Renal pelvis (tissue), 1 donor: ENCODE measurements at regions not wholly inside any gene's neighbourhood (a gene's known extent, or its start where the extent isn't known, plus 50 kb on each side); places are given as distances from the start of the nearest gene placed in this dataset.

Experiments
- DNase-seq: peaks from one replicate; pipeline ENCODE4 v3.0.0-alpha.2; 2013

DNA sequence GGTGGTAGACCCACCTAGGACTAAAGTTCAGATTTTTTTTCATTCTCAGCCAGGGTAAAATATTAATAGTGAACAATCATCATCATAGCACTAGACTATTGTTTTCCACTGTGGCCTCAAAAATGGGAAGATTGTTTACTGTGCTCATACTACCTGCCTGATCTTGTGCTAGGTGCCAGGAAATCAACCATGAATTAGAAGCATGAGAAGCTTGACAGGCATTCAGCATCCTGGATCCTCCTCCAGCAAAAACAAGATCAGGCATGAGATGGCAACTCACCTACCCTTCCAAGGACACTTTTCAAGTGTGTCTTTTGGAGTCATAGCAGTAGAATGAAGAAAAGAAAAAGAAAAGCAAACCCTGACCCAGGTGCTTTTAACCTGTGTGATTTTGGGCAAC, 174.2 kb downstream of the CYLD start:
- no peak for DNase-seq

DNA sequence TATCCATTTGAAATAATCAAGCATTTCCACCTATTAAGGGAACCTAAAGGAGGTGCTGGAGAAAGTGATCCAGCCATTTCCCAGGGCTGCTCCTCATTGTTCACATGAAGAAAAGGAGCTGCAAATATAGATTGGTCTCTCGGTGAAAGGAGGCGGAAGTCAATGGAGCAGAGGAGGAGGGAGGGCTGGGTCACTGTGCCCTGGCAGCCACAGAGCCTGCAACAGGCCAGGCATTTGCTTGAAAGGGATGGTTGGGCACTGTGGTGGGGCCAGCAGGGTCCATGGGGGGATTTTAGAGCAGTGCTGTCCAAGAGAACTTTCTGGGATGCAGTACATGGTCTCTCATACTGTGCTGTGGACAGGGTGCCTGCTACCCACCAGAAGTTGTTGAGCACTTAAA, 173.2 kb downstream of the CYLD start:
- no peak for DNase-seq

DNA sequence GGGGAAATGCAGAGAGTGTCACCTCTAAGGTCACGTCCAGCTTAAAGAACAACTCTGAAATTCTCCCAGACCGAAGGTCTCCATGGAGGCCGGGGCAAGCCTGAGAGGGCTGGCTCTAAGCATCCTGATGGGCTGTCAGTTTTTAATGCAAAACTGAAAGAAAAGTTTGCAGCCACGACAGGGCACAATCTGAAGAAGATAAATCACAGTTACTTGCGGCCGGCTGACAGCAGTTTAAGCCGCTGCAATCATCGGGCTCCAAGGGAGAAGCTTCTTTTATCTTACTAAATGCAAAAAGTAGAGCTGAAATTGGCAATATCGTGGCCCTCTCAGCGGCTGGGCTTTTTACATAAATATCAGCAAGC, 168.8 kb downstream of the CYLD start:
- no peak for DNase-seq

- no peak for DNase-seq
These were observed 168.2 kb downstream of the CYLD start for GRCh38 chr16:50909831-50910735.

DNA sequence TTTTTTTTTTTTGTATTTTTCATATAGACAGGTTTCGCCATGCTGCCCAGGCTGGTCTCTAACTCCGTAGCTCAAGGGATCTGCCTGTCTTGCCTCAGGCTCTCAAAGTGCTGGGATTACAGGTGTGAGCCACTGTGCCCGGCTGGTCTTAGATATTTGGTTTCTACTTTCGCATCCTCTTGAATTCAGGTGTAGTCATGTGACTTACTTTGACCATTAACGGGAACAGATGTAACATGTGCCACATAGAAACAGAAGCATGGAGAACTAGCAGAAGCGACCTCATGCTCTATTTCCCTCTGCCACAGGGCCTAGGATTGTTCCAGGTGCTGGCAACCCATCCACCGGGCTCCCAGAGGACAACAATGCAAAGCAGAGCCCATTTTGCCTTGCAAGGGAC, 166.6 kb downstream of the CYLD start:
- no peak for DNase-seq

DNA sequence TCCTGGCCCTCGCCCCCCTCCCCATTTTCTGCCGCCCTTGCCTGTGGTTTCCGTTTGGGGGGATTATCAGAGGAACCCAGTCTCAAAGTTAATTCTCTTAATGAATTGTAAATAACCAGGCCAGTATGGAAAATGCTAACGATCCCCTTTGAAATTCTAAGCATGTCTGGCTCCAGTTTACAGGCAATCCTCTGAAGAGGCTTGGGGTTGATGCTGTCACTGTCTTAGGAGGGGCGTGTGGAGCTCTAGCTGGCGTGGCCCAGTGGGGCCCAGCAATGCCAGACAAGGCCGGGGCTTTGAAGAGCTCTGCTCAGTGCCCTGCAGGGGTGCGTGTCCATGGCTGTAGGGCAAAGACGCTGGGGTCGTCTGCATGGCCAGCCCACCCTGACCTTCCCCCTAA, 164.6 kb downstream of the CYLD start:
- no peak for DNase-seq

DNA sequence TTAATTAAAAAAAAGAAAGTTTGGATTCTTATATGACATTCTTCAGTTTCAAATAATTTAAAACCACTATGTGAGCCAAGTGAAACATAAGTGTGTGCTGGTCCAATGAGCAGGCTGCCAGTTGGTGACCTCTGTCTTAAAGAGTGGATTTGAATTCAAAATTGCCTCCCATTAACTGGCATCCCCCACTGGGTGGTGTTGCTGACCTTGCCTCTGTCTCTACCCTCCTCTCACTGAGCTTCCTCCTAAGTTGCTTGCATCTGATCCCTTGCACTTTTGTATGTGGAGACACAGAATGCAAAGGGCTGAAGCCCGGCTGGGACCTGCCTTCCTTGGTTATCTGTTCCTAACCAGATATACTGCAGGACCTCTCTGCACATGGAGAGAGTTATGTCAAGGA, 160.6 kb downstream of the CYLD start:
- no peak for DNase-seq

DNA sequence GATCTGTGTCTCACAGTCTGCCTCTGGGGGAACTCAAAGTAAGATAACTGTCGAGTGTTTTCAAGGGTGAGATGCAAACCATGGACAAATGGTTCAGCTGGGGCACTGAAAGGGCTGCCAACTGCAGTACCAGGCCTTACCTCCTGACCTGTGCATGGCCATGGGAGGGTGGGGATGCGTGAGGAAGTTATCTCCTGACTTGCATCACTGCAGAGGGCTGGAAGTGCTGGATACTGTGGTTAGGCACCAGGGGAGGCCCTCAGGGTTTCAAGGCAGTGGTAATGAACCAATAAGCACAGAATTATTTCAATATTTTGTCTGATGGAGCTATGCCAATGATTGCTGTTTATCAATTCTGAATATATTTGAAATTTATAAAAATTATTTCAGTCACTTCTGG, 159.2 kb downstream of the CYLD start:
- no peak for DNase-seq

DNA sequence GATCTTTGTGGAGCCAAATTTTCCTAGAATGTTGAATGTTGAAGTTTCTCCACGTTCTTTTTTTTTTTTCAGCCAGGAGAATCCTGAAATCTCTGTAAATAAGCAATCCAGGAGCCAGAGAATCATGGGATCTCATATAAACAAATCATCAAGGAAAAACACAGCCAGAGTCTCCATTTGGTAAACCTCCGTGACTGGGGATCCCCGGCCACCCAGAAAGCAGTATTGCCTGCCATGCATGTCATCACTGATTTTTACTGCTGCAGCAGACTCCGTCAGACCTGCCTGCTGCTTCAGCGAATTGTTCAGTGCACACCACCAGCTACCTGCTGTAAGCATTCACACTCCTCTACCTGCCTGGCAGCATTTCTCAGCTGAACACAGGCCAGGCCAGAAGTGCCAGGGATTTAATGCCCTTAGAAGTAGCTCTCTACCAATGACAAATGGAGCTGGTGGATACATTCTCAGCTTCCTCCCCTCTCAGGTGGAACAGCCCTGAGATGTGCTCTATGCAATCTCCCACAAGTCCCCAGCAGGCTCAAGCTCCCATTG, 158.6 kb downstream of the CYLD start:
- DNase-seq = no peak

DNA sequence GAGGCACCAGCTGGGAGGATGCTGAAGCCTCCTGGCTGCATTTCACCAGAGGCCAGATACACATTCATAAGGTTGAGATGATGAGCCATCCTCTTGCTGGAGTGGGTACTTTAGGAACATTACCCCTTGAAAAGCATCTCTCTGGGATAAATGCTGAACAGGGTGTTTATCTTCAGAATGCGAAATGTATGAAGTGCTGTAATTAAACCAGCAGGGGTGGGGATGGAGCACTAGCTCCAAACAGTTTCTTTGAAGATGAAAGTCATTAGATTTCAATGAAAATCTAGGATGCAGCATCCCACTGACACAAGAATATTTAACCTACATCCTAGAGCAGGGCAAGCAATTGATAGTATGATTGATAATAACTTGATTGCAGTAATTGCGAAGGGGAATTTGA, 158.1 kb downstream of the CYLD start:
- no peak for DNase-seq

- DNase-seq = no peak
These were observed 147.9 kb downstream of the CYLD start for GRCh38 chr16:50889746-50890145.

- DNase-seq = no peak
These were observed 147.4 kb downstream of the CYLD start for GRCh38 chr16:50889276-50889675.

DNA sequence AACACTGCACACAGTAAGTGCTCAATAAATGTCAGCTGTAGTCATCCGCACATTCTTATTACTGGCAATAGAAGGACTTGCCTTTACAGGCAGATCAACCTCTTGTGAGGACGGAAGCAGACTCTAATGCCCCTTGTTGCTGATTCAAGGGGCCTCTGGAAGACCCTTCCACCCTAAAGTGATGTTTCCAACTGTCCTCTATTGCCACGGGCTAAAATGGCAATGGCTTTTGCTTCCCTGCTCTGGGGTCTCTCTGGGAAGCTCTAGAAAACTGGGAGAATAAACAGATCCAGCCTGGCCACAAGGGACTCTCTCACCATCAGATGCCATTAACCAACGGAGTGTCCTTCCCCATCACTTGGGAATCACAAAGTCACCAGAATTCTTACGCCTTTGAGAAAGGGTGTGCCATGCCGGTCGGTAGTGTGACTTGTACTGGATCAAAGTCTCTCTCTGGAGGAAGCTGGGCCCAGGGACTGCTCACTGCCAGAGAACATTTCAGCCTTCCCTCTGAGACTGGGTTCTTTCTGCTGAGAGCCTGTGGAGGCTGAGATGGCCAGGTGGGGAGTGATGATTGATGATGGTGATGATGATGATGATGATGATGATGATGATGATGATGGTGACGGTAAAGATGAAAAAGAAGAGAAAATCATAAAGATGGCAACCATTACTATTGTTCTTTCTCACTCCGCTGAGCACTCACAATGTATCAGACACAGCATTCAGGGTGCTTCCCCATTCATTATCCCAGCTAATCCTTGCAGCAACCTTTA, 146.8 kb downstream of the CYLD start:
- no peak for DNase-seq

- DNase-seq = no peak
These were observed 145.8 kb downstream of the CYLD start for GRCh38 chr16:50887500-50888298.

- no peak for DNase-seq
These were observed 142.4 kb downstream of the CYLD start for GRCh38 chr16:50884066-50884860.

DNA sequence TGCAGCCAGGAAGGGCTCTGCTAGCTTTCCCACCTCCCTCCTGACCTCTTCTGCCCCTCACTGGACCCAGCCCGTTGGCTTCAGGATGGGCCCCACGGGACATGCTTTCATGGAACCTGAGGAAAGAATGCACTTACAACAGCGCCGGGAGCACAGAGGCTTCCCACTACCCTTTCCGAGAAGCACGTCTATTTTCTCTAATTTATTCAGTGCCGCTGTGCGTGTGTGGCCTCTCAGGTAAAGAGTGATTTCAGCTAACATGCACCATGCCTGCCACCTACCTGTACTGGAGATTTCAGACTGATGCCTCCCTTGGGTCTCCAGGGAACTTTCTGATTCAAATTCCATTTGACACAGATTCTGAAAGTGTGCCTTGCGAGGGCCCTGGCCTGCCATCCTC, 140.1 kb downstream of the CYLD start:
- no peak for DNase-seq

GRCh38 chr16:50881331-50881830, 139.5 kb downstream of the CYLD start:
- DNase-seq = no peak

DNA sequence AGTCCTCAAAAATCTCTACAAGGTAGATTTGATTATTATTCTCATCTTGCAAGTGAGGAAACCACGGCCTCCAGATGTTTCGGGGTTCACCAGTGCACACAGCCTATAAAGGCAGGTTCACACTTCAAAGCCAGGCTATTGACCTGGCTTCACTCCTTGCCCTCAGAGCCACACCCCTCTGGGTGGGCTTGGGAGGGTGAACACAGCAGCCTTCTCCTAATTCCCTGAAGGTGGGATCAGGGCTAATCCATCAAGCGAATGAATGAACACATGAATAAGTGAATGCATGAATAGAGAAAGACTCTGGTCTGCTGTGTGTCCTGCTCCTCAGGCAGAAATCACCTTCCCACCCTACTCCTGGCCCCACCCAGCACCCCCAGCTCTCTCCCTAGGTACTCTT, 139.0 kb downstream of the CYLD start:
- no peak for DNase-seq

DNA sequence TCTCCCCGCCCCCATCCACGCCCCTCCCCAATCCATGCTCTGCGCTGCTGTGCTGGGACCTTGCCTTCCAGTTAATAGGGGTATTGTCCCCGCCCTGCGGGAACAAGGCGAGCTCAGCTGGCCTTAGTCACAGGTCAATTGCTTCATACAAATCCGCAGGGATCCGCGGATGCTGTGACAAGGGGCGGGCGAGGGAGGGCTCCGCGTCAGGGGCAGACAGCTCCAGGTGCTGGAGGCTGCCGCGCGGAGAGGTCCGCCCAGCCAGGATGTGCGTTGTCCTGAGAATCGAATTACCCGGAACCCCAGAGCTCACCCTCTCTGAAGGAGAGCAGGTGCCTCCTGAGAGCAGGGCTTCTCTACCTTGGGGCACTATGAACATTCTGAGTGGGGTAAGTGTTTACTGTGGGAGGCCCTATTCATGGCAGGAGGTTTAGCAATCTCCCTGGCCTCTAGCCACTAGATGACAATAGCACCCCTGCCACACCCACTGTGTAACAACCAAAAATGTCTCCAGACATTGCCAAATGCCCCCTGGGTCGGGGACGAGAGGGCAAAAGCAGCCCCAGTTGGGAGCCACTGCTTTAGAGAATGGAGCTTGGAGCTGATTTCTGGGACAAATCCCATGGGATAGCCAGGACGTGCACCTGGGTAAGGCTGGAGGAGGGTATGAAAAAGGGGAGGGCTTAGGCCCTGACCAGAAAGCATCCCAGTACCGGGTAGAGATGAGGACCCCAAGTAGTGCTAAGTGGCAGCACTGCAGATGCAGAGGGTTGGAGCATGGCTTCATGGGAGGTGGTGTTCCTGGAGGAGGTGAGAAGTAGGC, 138.2 kb downstream of the CYLD start:
- peak; percentile 35 for DNase-seq

- no peak for DNase-seq
These were observed 137.2 kb downstream of the CYLD start for GRCh38 chr16:50878966-50879615.
